ENCODE measurements at regions not wholly inside any gene's neighbourhood (a gene's known extent, or its start where the extent isn't known, plus 50 kb on each side); places are given as distances from the start of the nearest gene placed in this dataset.

DNA sequence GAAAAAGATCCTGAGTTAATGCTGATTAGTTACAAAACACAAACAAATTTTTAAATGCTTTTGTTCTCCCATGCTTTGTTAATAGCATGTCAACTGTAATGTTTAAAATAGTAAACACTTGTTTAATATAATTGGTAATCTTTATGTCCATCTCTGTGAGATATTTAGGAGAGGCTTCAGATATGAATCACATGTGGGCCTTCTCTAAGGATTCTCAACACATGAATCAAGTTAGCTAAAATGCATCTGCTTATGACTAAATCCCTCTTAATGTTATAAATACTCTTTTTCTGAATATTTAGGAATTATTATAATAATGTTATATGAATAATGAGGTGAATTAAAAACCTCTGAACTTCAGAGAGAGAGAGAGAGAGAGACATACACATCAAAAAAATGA lies 345.9 kb upstream of the MANEA start:
- no peak for DNase-seq (ENCODE audit: low read depth)
- TF ChIP-seq, protein P1, sequence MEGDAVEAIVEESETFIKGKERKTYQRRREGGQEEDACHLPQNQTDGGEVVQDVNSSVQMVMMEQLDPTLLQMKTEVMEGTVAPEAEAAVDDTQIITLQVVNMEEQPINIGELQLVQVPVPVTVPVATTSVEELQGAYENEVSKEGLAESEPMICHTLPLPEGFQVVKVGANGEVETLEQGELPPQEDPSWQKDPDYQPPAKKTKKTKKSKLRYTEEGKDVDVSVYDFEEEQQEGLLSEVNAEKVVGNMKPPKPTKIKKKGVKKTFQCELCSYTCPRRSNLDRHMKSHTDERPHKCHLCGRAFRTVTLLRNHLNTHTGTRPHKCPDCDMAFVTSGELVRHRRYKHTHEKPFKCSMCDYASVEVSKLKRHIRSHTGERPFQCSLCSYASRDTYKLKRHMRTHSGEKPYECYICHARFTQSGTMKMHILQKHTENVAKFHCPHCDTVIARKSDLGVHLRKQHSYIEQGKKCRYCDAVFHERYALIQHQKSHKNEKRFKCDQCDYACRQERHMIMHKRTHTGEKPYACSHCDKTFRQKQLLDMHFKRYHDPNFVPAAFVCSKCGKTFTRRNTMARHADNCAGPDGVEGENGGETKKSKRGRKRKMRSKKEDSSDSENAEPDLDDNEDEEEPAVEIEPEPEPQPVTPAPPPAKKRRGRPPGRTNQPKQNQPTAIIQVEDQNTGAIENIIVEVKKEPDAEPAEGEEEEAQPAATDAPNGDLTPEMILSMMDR (conservative IDR thresholded peaks at IDR 0.05; ENCODE audit: low read depth, low read length), result no peak
- no peak overlapping the region for H3K4me3 ChIP-seq (ENCODE audit: low read depth, low read length)

DNA sequence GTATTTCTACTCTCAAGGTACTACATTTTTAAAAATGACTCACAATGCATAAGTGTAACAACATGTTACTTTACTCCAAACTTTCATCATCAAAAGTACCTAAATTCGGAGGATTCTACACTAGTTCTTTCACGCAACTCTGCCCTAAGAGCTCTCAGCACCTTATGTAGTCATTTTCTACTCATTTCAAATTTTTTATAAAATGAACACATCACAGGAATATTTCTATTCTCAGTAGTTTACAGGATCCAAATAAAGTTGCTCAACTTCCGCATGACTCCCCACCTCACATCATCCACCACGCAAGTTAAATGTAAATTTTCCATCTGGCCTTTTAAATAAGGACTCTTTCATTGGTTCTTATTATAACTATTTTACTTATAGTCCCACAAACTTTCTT lies 344.9 kb upstream of the MANEA start:
- DNase-seq (ENCODE audit: low read depth), result no peak
- TF ChIP-seq, protein P1 (conservative IDR thresholded peaks at IDR 0.05; ENCODE audit: low read depth, low read length), result no peak

DNA sequence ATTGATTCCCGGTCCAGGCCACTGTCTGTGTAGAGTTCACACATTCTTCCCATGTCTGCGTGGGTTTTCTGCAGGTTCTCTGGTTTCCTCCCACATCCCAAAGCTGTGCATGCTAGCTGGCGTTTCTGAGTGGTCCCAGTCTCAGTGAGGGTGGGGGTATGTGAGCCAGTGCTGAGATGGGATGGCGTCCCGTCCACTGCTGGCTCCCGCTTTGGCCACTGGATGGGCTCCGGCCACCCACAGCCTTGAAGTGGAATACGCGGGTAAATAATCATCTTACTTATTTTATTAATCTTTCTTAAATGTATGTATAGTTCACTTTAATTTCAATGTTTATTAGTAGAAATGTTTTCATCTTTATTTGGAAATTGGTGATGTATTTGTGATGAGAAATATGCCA lies 343.5 kb upstream of the MANEA start:
- no peak for DNase-seq (ENCODE audit: low read depth)
- no peak overlapping the region for H3K4me3 ChIP-seq (ENCODE audit: low read depth, low read length)
- TF ChIP-seq, protein P1 (conservative IDR thresholded peaks at IDR 0.05; ENCODE audit: low read depth, low read length), result no peak

More for the DNA sequence above, 344.9 kb upstream of the MANEA start:
- no peak overlapping the region for H3K4me3 ChIP-seq (ENCODE audit: low read depth, low read length)

DNA sequence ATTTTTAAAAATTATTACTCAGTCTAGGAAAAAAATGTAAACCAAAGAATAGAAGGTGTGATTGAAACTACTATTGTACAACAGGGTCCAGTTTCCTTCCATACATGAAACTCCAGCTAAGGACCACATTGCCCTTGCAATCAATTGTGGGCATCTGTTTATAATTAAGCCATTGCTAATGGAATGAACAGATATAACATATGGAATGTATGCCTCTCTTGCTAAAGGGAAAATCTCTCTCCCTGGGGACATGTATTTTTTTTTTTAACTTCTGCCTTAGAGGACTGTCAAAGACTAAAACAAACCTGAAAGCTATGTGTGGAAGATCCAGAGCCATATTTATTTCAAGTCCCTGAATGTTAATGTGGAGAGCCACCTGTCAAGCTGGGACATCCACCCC lies 336.8 kb upstream of the MANEA start:
- H3K4me3 ChIP-seq (ENCODE audit: low read depth, low read length), result no peak overlapping the region
- TF ChIP-seq, protein P1 (conservative IDR thresholded peaks at IDR 0.05; ENCODE audit: low read depth, low read length), result no peak
- no peak for DNase-seq (ENCODE audit: low read depth)

DNA sequence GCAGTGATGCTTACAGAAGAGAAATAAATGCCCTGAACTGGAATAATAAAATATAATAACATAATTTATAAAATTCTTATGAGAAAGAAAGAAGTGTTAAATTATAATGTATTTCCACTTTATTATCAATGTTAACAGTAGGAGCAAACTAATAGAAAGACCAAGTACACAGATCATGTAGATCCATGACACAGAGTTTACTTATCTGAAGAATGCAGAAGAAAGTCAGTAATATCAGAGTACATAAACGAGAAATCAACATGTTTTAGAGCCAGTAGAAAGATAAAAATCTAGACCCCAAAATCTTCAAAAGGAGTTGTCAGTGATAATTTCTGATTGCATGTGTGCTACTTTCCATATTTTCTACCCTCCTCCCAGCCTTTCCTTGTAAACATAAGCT lies 334.8 kb upstream of the MANEA start:
- DNase-seq (ENCODE audit: low read depth), result no peak
- TF ChIP-seq, protein P1 (conservative IDR thresholded peaks at IDR 0.05; ENCODE audit: low read depth, low read length), result no peak
- H3K4me3 ChIP-seq (ENCODE audit: low read depth, low read length), result no peak overlapping the region

DNA sequence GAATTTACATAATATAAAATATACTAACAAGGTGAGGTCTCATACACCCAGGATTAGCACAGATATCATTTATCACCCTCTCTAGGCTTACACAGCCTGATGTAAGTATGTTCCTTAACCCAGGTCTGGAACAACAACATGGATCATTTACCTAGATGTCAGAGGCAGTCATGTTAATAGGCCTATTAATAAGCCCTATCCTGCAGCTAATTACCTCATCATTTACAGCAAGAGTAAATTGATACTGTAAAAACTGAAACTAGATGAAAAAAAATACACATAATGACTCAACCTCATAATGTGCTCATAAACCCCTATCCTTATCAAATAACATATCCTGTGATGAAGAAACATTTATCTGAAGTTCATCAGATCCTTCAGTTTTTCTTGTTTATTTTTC lies 334.3 kb upstream of the MANEA start:
- no peak for DNase-seq (ENCODE audit: low read depth)
- H3K4me3 ChIP-seq (ENCODE audit: low read depth, low read length), result no peak overlapping the region
- TF ChIP-seq, protein P1 (conservative IDR thresholded peaks at IDR 0.05; ENCODE audit: low read depth, low read length), result no peak

DNA sequence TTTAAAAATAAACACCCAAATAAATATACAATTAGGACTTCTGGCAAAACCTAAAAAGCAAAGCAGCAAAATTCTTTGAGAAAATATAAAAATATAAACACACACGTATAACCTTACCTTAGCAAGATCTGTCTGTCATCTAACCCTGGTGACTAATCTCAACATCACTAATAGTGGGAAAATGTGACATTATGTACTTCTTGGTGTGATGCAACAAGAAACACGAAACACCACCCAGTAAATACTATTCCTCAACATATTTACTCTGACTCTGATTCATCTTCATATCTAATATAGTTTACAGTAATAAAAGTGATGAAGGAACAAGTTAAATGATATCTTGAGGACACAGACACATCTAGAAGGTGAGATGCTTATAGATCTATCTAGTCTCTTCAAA lies 332.6 kb upstream of the MANEA start:
- TF ChIP-seq, protein P1 (conservative IDR thresholded peaks at IDR 0.05; ENCODE audit: low read depth, low read length), result no peak
- DNase-seq (ENCODE audit: low read depth), result no peak
- H3K4me3 ChIP-seq (ENCODE audit: low read depth, low read length), result no peak overlapping the region
